Hematopoietic multipotent progenitor cell treated with erythropoietin and hydrocortisone succinate and interleukin-3 and kit ligand, for 8 days (in vitro differentiated cells): ENCODE measurements at regions not wholly inside any gene's neighbourhood (a gene's known extent, or its start where the extent isn't known, plus 50 kb on each side); places are given as distances from the start of the nearest gene placed in this dataset.
"Not testable (repeated sequence)": the region's sequence is repeated elsewhere in the genome, so short reads cannot be mapped to it uniquely, and the experiment has no call there.

Experiments used
- DNase-seq: peaks from one replicate; pipeline ENCODE4 v3.0.0-alpha.2; 2015

- no peak for DNase-seq
Measured at GRCh38 chr3:101950985-101951733, 101.8 kb downstream of the NFKBIZ start.

GRCh38 chr3:101954361-101954760 lies 105.0 kb downstream of the NFKBIZ start:
- no peak for DNase-seq

- DNase-seq = no peak
Measured at GRCh38 chr3:101954936-101955335, 105.6 kb downstream of the NFKBIZ start.

GRCh38 chr3:101962055-101962454 lies 112.7 kb downstream of the NFKBIZ start:
- no peak for DNase-seq

GRCh38 chr3:101963902-101964362 lies 114.6 kb downstream of the NFKBIZ start:
- no peak for DNase-seq

GRCh38 chr3:101964861-101965260 lies 115.5 kb downstream of the NFKBIZ start:
- no peak for DNase-seq

- DNase-seq = no peak
Measured at GRCh38 chr3:101966226-101966625, 116.9 kb downstream of the NFKBIZ start.

GRCh38 chr3:101970212-101970611 lies 120.9 kb downstream of the NFKBIZ start:
- no peak for DNase-seq

GRCh38 chr3:101970905-101971304 lies 121.6 kb downstream of the NFKBIZ start:
- DNase-seq = peak; percentile 4

GRCh38 chr3:101972430-101973162 lies 123.3 kb downstream of the NFKBIZ start:
- DNase-seq = no peak

GRCh38 chr3:101973163-101973505 lies 123.8 kb downstream of the NFKBIZ start:
- DNase-seq = no peak

GRCh38 chr3:101975415-101975814 lies 126.1 kb downstream of the NFKBIZ start:
- not testable (repeated sequence) for DNase-seq

- DNase-seq = no peak
Measured at GRCh38 chr3:101976473-101976872, 127.2 kb downstream of the NFKBIZ start.

- no peak for DNase-seq
Measured at GRCh38 chr3:101978348-101978747, 129.0 kb downstream of the NFKBIZ start.

GRCh38 chr3:101979033-101979432 lies 129.7 kb downstream of the NFKBIZ start:
- DNase-seq = no peak

GRCh38 chr3:101984356-101984755 lies 135.0 kb downstream of the NFKBIZ start:
- DNase-seq = no peak

- DNase-seq = no peak
Measured at GRCh38 chr3:101988596-101988995, 139.3 kb downstream of the NFKBIZ start.

- no peak for DNase-seq
Measured at GRCh38 chr3:101989578-101990200, 140.4 kb downstream of the NFKBIZ start.

- no peak for DNase-seq
Measured at GRCh38 chr3:101992863-101993262, 143.5 kb downstream of the NFKBIZ start.

- DNase-seq = no peak
Measured at GRCh38 chr3:101994386-101994785, 145.1 kb downstream of the NFKBIZ start.

GRCh38 chr3:101995371-101996046 lies 146.2 kb downstream of the NFKBIZ start:
- no peak for DNase-seq

GRCh38 chr3:101996832-101997231 lies 147.5 kb downstream of the NFKBIZ start:
- no peak for DNase-seq

GRCh38 chr3:101998256-101998926 lies 149.1 kb downstream of the NFKBIZ start:
- no peak for DNase-seq
